ENCODE measurements at regions not wholly inside any gene's neighbourhood (a gene's known extent, or its start where the extent isn't known, plus 50 kb on each side); places are given as distances from the start of the nearest gene placed in this dataset.

DNA sequence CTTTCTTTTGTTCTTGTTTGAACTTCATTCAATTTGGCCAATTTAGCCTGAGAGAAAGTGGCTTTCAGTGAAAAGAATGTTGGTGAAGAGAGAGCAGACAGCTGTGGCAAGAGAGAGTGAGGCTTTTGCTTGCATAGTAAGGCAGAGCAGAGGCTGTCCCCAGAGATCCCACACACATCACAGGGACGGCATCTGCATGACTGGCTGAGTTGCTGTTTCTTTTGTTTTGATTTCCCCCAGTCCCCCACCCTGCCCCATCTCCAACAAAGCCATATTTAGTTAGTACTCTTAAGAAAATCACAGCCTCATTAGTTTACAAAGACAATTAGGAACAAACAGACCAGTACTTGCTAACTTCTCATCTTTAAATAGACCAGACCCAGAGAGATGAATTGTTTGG, 363.9 kb upstream of the SEMA6A start:
- TF ChIP-seq CTCF (conservative IDR thresholded peaks at IDR 0.05; ENCODE audit: low read length) (no peak), EZH2phosphoT487 (IDR thresholded peaks at IDR 0.05; ENCODE audit: borderline replicate concordance, low read depth, low read length) (no peak)
